Testis (tissue), 2 donors: ENCODE measurements at regions not wholly inside any gene's neighbourhood (a gene's known extent, or its start where the extent isn't known, plus 50 kb on each side); places are given as distances from the start of the nearest gene placed in this dataset.

Source experiments
- CTCF ChIP-seq, 3 experiments: fragments of 450-650 bp in 2 of 3; fragments of 200-600 bp in 1 of 3; sonication (generic) in 1 of 3; IDR thresholded peaks; one replicate each; pipeline ENCODE4 v1.5.1; 2016 to 2019; ENCODE audit warnings: antibody characterized with exemption in 3 of 3, mild to moderate bottlenecking in 2 of 3, moderate library complexity in 1 of 3
- POLR2A ChIP-seq: fragments of 450-650 bp; IDR thresholded peaks from one replicate; pipeline ENCODE4 v1.6.1; 2017; ENCODE audit warnings: antibody characterized with exemption, mild to moderate bottlenecking, moderate library complexity

GRCh38 chr13:55091172-55091571, 2049.5 kb upstream of the PRR20A start:
- TF ChIP-seq CTCF (IDR thresholded peaks at IDR 0.05) = no peak
- TF ChIP-seq POLR2A = no peak
